Endothelial cell of umbilical vein (primary cell): ENCODE measurements at regions not wholly inside any gene's neighbourhood (a gene's known extent, or its start where the extent isn't known, plus 50 kb on each side); places are given as distances from the start of the nearest gene placed in this dataset.

ENCODE experiments used
- BruUV-seq: library from RNA; stranded (reverse); fragments of 400-500 nt; replicated peaks from 2 replicates; lab custom pipeline; 2021; lab: Mats Ljungman, UMichigan
- CTCF ChIA-PET: fragments of 300-600, 350-600 bp; sonication (Branson Sonifier 250); formaldehyde crosslinking; loops from one replicate; lab custom pipeline; 2021; ENCODE audit warnings: antibody characterized with exemption, inconsistent platforms; lab: Charles Lee
- POLR2A ChIA-PET: fragments of 300-600, 350-600 bp; sonication (Branson Sonifier 250); formaldehyde crosslinking; loops from one replicate; lab custom pipeline; 2021; ENCODE audit warnings: antibody characterized with exemption, inconsistent platforms; lab: Charles Lee
- DNase-seq: peaks from one replicate; pipeline ENCODE4 v3.0.0-alpha.2; 2011; ENCODE audit warnings: low read depth, low spot score
- FAIRE-seq: peaks from 2 replicates; lab custom pipeline; 2011; peaks lifted over from hg19 to GRCh38; lab: Jason Lieb, UNC
- H2AFZ ChIP-seq: 2 replicates; pipeline ENCODE4 v1.6.0; 2012; ENCODE audit warnings: low read depth, low read length, control low read depth, inconsistent platforms
- H3K27ac ChIP-seq: 2 replicates; pipeline ENCODE4 v1.5.1; 2011; ENCODE audit warnings: low read depth, mild to moderate bottlenecking, control low read depth, low read length, moderate library complexity; ENCODE audit not compliant: insufficient read depth
- H3K27me3 ChIP-seq, 2 experiments: 2 replicates each; pipeline versions ENCODE4 v1.6.0 to v1.6.1; 2011; ENCODE audit warnings: low read length in 2 of 2, mixed read lengths in 1 of 2; ENCODE audit not compliant: control insufficient read depth in 2 of 2, insufficient read depth in 2 of 2
- H3K36me3 ChIP-seq, 2 experiments: 2 replicates in 1 of 2; 3 replicates in 1 of 2; pipeline ENCODE4 v1.5.1; 2011; ENCODE audit warnings: low read length in 2 of 2, mild to moderate bottlenecking in 1 of 2, moderate library complexity in 1 of 2; ENCODE audit not compliant: control insufficient read depth in 2 of 2, insufficient read depth in 2 of 2; ENCODE audit errors: extremely low read depth in 1 of 2
- H3K4me1 ChIP-seq: 3 replicates; pipeline ENCODE4 v1.5.1; 2011; ENCODE audit warnings: mild to moderate bottlenecking, low read length; ENCODE audit not compliant: control insufficient read depth, insufficient read depth; ENCODE audit errors: extremely low read depth
- H3K4me2 ChIP-seq: 2 replicates; pipeline ENCODE4 v1.6.1; 2011; ENCODE audit warnings: low read length, control low read depth, mixed read lengths; ENCODE audit not compliant: insufficient read depth
- H3K4me3 ChIP-seq, 3 experiments: fragments of 200-600 bp in 1 of 3; sonication (generic), shearing (Covaris generic) in 1 of 3; replicated peaks in 1 of 3; 2 replicates each; pipeline ENCODE4 v1.5.1; 2011 to 2016; ENCODE audit warnings: control low read depth in 3 of 3, low read length in 3 of 3, mild to moderate bottlenecking in 2 of 3, inconsistent platforms in 1 of 3, low read depth in 1 of 3, moderate library complexity in 1 of 3; ENCODE audit not compliant: insufficient read depth in 1 of 3
- H3K79me2 ChIP-seq: 2 replicates; pipeline ENCODE4 v1.6.0; 2012; ENCODE audit warnings: low read length, inconsistent platforms; ENCODE audit not compliant: control insufficient read depth, insufficient read depth
- H3K9ac ChIP-seq: replicated peaks from 2 replicates; pipeline ENCODE3; 2011; ENCODE audit warnings: low read length, control low read depth; ENCODE audit not compliant: insufficient read depth; ENCODE audit errors: extremely low read depth
- H3K9me1 ChIP-seq: replicated peaks from 3 replicates; pipeline ENCODE4 v1.6.0; 2011; ENCODE audit warnings: mild to moderate bottlenecking, low read length; ENCODE audit not compliant: control insufficient read depth, insufficient read depth; ENCODE audit errors: extremely low read depth
- H3K9me3 ChIP-seq: replicated peaks from 2 replicates; pipeline ENCODE4 v1.5.1; 2012; ENCODE audit warnings: low read length, inconsistent platforms; ENCODE audit not compliant: control insufficient read depth, insufficient read depth
- H4K20me1 ChIP-seq: replicated peaks from 2 replicates; pipeline ENCODE3; 2011; ENCODE audit warnings: mild to moderate bottlenecking, low read length; ENCODE audit not compliant: control insufficient read depth, insufficient read depth; ENCODE audit errors: extremely low read depth
- EZH2 ChIP-seq: IDR thresholded peaks from 2 replicates; pipeline ENCODE4 v1.6.1; 2012; ENCODE audit warnings: borderline replicate concordance, low read depth, mild to moderate bottlenecking, moderate library complexity, low read length, inconsistent platforms; ENCODE audit not compliant: severe bottlenecking
- FOS ChIP-seq: IDR thresholded peaks from 2 replicates; pipeline ENCODE4 v1.6.1; 2011; ENCODE audit warnings: mild to moderate bottlenecking, low read length, moderate library complexity, borderline replicate concordance; ENCODE audit not compliant: insufficient read depth
- GATA2 ChIP-seq: IDR thresholded peaks from 2 replicates; pipeline ENCODE4 v1.7.0; 2011; ENCODE audit warnings: low read depth, mild to moderate bottlenecking, moderate library complexity, mixed read lengths, low read length; ENCODE audit not compliant: insufficient read length, insufficient read depth
- JUN ChIP-seq: IDR thresholded peaks from 2 replicates; pipeline ENCODE4 v1.6.1; 2011; ENCODE audit warnings: borderline replicate concordance, low read depth; ENCODE audit not compliant: insufficient read length, insufficient read depth
- MYC ChIP-seq: IDR thresholded peaks from one replicate; pipeline ENCODE4 v1.6.1; 2011; ENCODE audit warnings: mild to moderate bottlenecking, low read depth, low read length
- POLR2A ChIP-seq: IDR thresholded peaks from 2 replicates; pipeline ENCODE4 v1.6.1; 2012; ENCODE audit warnings: low read depth, mild to moderate bottlenecking, control low read depth, low read length
- POLR2AphosphoS5 ChIP-seq: IDR thresholded peaks from 2 replicates; pipeline ENCODE4 v1.6.1; 2012; ENCODE audit warnings: low read depth, mild to moderate bottlenecking, control low read depth, low read length, moderate library complexity; ENCODE audit not compliant: insufficient read depth
- dilution Hi-C: fragments of 300-500 bp; cut with MboI; formaldehyde crosslinking; loops from one replicate; pipeline ENCODE4 v1.15.0; 2019; ENCODE audit warnings: low sequenced_read_pairs; ENCODE audit not compliant: extremely low pct_ligation_motif_present
- intact Hi-C: fragments of 100-400 bp; cut with micrococcal nuclease; formaldehyde crosslinking; loops from one replicate; pipeline ENCODE4 v1.10.0; 2022
- TF ChIP-seq, protein P1 (sequence below): IDR thresholded peaks from 2 replicates; pipeline ENCODE4 v1.6.1; 2011; ENCODE audit not compliant: insufficient read depth, insufficient read length
- TF ChIP-seq, protein P2 (sequence below), 2 donors: IDR thresholded peaks; 1 replicate in 1 of 2; 2 replicates in 1 of 2; pipeline ENCODE4 v1.5.1; 2011; ENCODE audit warnings: low read length in 2 of 2, mild to moderate bottlenecking in 2 of 2, moderate library complexity in 2 of 2, control low read depth in 1 of 2, inconsistent platforms in 1 of 2, low read depth in 1 of 2; ENCODE audit not compliant: insufficient read depth in 1 of 2; ENCODE audit errors: extremely low read depth in 1 of 2

DNA sequence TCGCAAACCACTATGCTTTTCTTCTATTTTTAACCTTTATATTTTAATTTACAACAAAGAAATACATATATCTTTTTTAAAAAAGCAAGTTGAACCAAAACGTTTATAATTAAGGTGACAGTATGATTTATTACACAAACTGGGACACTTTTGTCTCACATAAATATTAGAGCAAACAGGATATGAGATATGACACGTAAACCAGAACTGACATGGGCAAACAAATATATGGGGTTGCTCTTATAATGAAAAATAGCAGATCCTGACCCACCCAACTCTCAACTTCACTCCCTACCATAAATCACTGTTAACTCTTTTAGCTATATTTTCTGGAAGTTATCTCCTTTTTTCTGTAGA, 177.0 kb upstream of the EDNRA start:
- no peak overlapping the region for H3K27ac ChIP-seq

More for the DNA sequence above, 177.0 kb upstream of the EDNRA start:
- Histone ChIP-seq H3K9me3 (no peaks in the 10 kb centered on the region), H3K36me3 (no peaks in the 10 kb centered on the region), H3K4me2 (no peak overlapping the region), H2AFZ (no peak overlapping the region), H3K9me1 (no peaks in the 10 kb centered on the region), H3K9ac (no peak overlapping the region), H4K20me1 (no peaks in the 10 kb centered on the region), H3K27me3 (no peaks in the 10 kb centered on the region), H3K79me2 (no peaks in the 10 kb centered on the region), H3K4me1 (no peaks in the 10 kb centered on the region), H3K4me3 (no peak overlapping the region)
- POLR2A ChIA-PET = no interaction called here
- CTCF ChIA-PET = no interaction called here
- FAIRE-seq (no peak), DNase-seq (no peak)
- dilution Hi-C loops = no loop called here
- TF ChIP-seq MYC (no peak), GATA2 (no peak), POLR2AphosphoS5 (no peak), JUN (no peak), FOS (no peak), EZH2 (no peak), POLR2A (no peak)
- TF ChIP-seq, protein P1, sequence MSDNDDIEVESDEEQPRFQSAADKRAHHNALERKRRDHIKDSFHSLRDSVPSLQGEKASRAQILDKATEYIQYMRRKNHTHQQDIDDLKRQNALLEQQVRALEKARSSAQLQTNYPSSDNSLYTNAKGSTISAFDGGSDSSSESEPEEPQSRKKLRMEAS = no peak
- TF ChIP-seq, protein P2, sequence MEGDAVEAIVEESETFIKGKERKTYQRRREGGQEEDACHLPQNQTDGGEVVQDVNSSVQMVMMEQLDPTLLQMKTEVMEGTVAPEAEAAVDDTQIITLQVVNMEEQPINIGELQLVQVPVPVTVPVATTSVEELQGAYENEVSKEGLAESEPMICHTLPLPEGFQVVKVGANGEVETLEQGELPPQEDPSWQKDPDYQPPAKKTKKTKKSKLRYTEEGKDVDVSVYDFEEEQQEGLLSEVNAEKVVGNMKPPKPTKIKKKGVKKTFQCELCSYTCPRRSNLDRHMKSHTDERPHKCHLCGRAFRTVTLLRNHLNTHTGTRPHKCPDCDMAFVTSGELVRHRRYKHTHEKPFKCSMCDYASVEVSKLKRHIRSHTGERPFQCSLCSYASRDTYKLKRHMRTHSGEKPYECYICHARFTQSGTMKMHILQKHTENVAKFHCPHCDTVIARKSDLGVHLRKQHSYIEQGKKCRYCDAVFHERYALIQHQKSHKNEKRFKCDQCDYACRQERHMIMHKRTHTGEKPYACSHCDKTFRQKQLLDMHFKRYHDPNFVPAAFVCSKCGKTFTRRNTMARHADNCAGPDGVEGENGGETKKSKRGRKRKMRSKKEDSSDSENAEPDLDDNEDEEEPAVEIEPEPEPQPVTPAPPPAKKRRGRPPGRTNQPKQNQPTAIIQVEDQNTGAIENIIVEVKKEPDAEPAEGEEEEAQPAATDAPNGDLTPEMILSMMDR (IDR thresholded peaks at IDR 0.05; ENCODE audit: extremely low read depth in 1 of 2, insufficient read depth in 1 of 2, low read depth in 1 of 2, low read length in 2 of 2) = no peak
- intact Hi-C loops = no loop called here
- BruUV-seq = no TSS peak
